H1 (cell line): ENCODE measurements at regions not wholly inside any gene's neighbourhood (a gene's known extent, or its start where the extent isn't known, plus 50 kb on each side); places are given as distances from the start of the nearest gene placed in this dataset.

Experiments
- CTCF ChIA-PET: fragments of 300-600 bp; sonication (Branson Sonifier 250); formaldehyde crosslinking; loops from one replicate; lab custom pipeline; 2021; ENCODE audit not compliant: partially characterized antibody; lab: Charles Lee
- POLR2A ChIA-PET: fragments of 300-600 bp; sonication (Branson Sonifier 250); formaldehyde crosslinking; loops from one replicate; lab custom pipeline; 2021; ENCODE audit warnings: inconsistent platforms; ENCODE audit not compliant: partially characterized antibody; lab: Charles Lee
- DNase-seq, 2 experiments: peaks; one replicate each; pipeline versions ENCODE4 v3.0.0 to v3.0.0-alpha.2; 2010 to 2022; ENCODE audit warnings: low spot score in 2 of 2, low read depth in 1 of 2, mixed read lengths in 1 of 2
- FAIRE-seq: peaks from 2 replicates; lab custom pipeline; 2011; peaks lifted over from hg19 to GRCh38; lab: Jason Lieb, UNC
- H2AFZ ChIP-seq: 2 replicates; pipeline ENCODE4 v1.8.1; 2012; ENCODE audit warnings: low read length, inconsistent platforms
- H2AK5ac ChIP-seq: 2 replicates; pipeline ENCODE4 v1.6.1; 2013; ENCODE audit warnings: low read depth, low read length
- H2BK120ac ChIP-seq: replicated peaks from 2 replicates; pipeline ENCODE3; 2013; ENCODE audit warnings: low read depth, low read length, inconsistent platforms
- H2BK12ac ChIP-seq: 2 replicates; pipeline ENCODE4 v1.6.1; 2013; ENCODE audit warnings: low read depth, low read length
- H2BK15ac ChIP-seq: 2 replicates; pipeline ENCODE4 v1.6.1; 2013; ENCODE audit warnings: low read length
- H2BK20ac ChIP-seq: 2 replicates; pipeline ENCODE4 v1.6.1; 2013; ENCODE audit warnings: low read length
- H2BK5ac ChIP-seq: 2 replicates; pipeline ENCODE4 v1.6.1; 2013; ENCODE audit warnings: low read depth, low read length
- H3K14ac ChIP-seq: 2 replicates; pipeline ENCODE4 v1.6.1; 2013; ENCODE audit warnings: inconsistent platforms; ENCODE audit not compliant: insufficient read length
- H3K18ac ChIP-seq: 2 replicates; pipeline ENCODE4 v1.6.1; 2013; ENCODE audit warnings: low read length; ENCODE audit errors: extremely low read depth
- H3K23ac ChIP-seq: 2 replicates; pipeline ENCODE4 v1.6.1; 2013; ENCODE audit warnings: inconsistent platforms; ENCODE audit not compliant: insufficient read length
- H3K23me2 ChIP-seq: 2 replicates; pipeline ENCODE4 v1.6.1; 2013; ENCODE audit warnings: low read depth, low read length
- H3K27ac ChIP-seq: 2 replicates; pipeline ENCODE4 v1.6.1; 2011; ENCODE audit warnings: low read depth, low read length, inconsistent platforms
- H3K27me3 ChIP-seq, 4 experiments: replicated peaks in 1 of 4; 1 replicate in 1 of 4; 2 replicates in 3 of 4; pipeline versions ENCODE4 v1.6.1 to v1.8.1; 2011 to 2013; ENCODE audit warnings: low read length in 3 of 4, mild to moderate bottlenecking in 3 of 4, inconsistent platforms in 2 of 4, mixed read lengths in 2 of 4, moderate library complexity in 1 of 4; ENCODE audit not compliant: control insufficient read depth in 3 of 4, insufficient read depth in 3 of 4; ENCODE audit errors: extremely low read depth in 1 of 4
- H3K36me3 ChIP-seq, 4 experiments: 2 replicates each; pipeline versions ENCODE4 v1.6.1 to v1.8.1; 2011 to 2013; ENCODE audit warnings: mild to moderate bottlenecking in 4 of 4, low read length in 3 of 4, moderate library complexity in 2 of 4, control low read depth in 1 of 4, inconsistent platforms in 1 of 4; ENCODE audit not compliant: insufficient read depth in 4 of 4, control insufficient read depth in 2 of 4
- H3K4ac ChIP-seq: replicated peaks from 2 replicates; pipeline ENCODE3; 2013; ENCODE audit warnings: low read length, low read depth, mixed read lengths, inconsistent platforms; ENCODE audit not compliant: insufficient read length
- H3K4me1 ChIP-seq, 4 experiments: replicated peaks in 1 of 4; 1 replicate in 1 of 4; 2 replicates in 3 of 4; pipeline versions ENCODE4 v1.6.1 to v1.8.1; 2011 to 2013; ENCODE audit warnings: low read length in 3 of 4, inconsistent platforms in 2 of 4, mixed read lengths in 1 of 4; ENCODE audit not compliant: insufficient read depth in 4 of 4, control insufficient read depth in 3 of 4
- H3K4me2 ChIP-seq, 2 experiments: 2 replicates each; pipeline versions ENCODE4 v1.6.1 to v1.8.1; 2011 to 2013; ENCODE audit warnings: low read depth in 2 of 2, low read length in 2 of 2, control low read depth in 1 of 2, inconsistent platforms in 1 of 2, mild to moderate bottlenecking in 1 of 2; ENCODE audit not compliant: insufficient read depth in 1 of 2
- H3K4me3 ChIP-seq, 4 experiments: fragments of 200-600, 300-600 bp in 1 of 4; sonication (generic), shearing (Covaris generic), sonication (Bioruptor Twin) in 1 of 4; 2 replicates each; pipeline versions ENCODE4 v1.5.1 to v1.8.1; 2011 to 2016; ENCODE audit warnings: low read length in 4 of 4, low read depth in 3 of 4, control low read depth in 2 of 4, inconsistent platforms in 2 of 4, mild to moderate bottlenecking in 2 of 4, mixed read lengths in 1 of 4, moderate library complexity in 1 of 4; ENCODE audit not compliant: insufficient read depth in 2 of 4; ENCODE audit errors: extremely low read depth in 1 of 4
- H3K56ac ChIP-seq: replicated peaks from 2 replicates; pipeline ENCODE3; 2013; ENCODE audit warnings: low read depth, mild to moderate bottlenecking, mixed read lengths, low read length, inconsistent platforms; ENCODE audit not compliant: insufficient read length
- H3K79me1 ChIP-seq: 2 replicates; pipeline ENCODE4 v1.6.1; 2013; ENCODE audit warnings: low read depth, low read length, control low read depth
- H3K79me2 ChIP-seq, 2 experiments: 2 replicates each; pipeline versions ENCODE4 v1.6.1 to v1.8.1; 2012 to 2013; ENCODE audit warnings: low read length in 2 of 2, mild to moderate bottlenecking in 2 of 2, inconsistent platforms in 1 of 2; ENCODE audit not compliant: insufficient read depth in 2 of 2, control insufficient read depth in 1 of 2
- H3K9ac ChIP-seq, 4 experiments: replicated peaks in 1 of 4; 1 replicate in 1 of 4; 2 replicates in 3 of 4; pipeline versions ENCODE4 v1.6.1 to v1.8.1; 2011 to 2013; ENCODE audit warnings: low read depth in 3 of 4, low read length in 3 of 4, control low read depth in 2 of 4, mild to moderate bottlenecking in 2 of 4, moderate library complexity in 2 of 4, inconsistent platforms in 1 of 4; ENCODE audit errors: extremely low read depth in 1 of 4
- H3K9me3 ChIP-seq, 2 experiments: 2 replicates each; pipeline versions ENCODE4 v1.6.1 to v1.8.1; 2012 to 2013; ENCODE audit warnings: mild to moderate bottlenecking in 2 of 2, moderate library complexity in 2 of 2, control low read depth in 1 of 2, inconsistent platforms in 1 of 2, low read depth in 1 of 2, low read length in 1 of 2, mixed read lengths in 1 of 2; ENCODE audit not compliant: insufficient read depth in 2 of 2
- H4K20me1 ChIP-seq, 2 experiments: replicated peaks in 1 of 2; 2 replicates each; pipeline versions ENCODE3 to v1.8.1; 2011 to 2013; ENCODE audit warnings: inconsistent platforms in 2 of 2, low read length in 2 of 2, mild to moderate bottlenecking in 1 of 2; ENCODE audit not compliant: insufficient read depth in 2 of 2, control insufficient read depth in 1 of 2
- H4K5ac ChIP-seq: 2 replicates; pipeline ENCODE4 v1.6.1; 2013; ENCODE audit warnings: low read length, low read depth, mixed read lengths, inconsistent platforms; ENCODE audit not compliant: insufficient read length
- H4K8ac ChIP-seq: 2 replicates; pipeline ENCODE4 v1.8.0; 2013; ENCODE audit warnings: mild to moderate bottlenecking, moderate library complexity, low read length, inconsistent platforms; ENCODE audit not compliant: insufficient read depth; ENCODE audit errors: extremely low read depth
- H4K91ac ChIP-seq: replicated peaks from 2 replicates; pipeline ENCODE3; 2013; ENCODE audit warnings: low read length, mixed read lengths, inconsistent platforms; ENCODE audit not compliant: insufficient read length
- ATF3 ChIP-seq: IDR thresholded peaks from 2 replicates; pipeline ENCODE4 v1.6.1; 2011; ENCODE audit warnings: low read depth, mild to moderate bottlenecking, low read length; ENCODE audit not compliant: insufficient read depth
- BACH1 ChIP-seq: IDR thresholded peaks from 2 replicates; pipeline ENCODE4 v1.6.1; 2012; ENCODE audit warnings: low read length, improper control_type of control experiment
- CEBPB ChIP-seq: IDR thresholded peaks from 2 replicates; pipeline ENCODE4 v1.6.1; 2012; ENCODE audit warnings: low read depth, low read length
- CREB1 ChIP-seq: IDR thresholded peaks from 2 replicates; pipeline ENCODE4 v1.6.1; 2012; ENCODE audit warnings: inconsistent platforms
- CTCF ChIP-seq, 3 experiments: IDR thresholded peaks; 1 replicate in 2 of 3; 2 replicates in 1 of 3; pipeline versions ENCODE4 v1.5.1 to v1.6.1; 2011; ENCODE audit warnings: low read length in 3 of 3, mild to moderate bottlenecking in 3 of 3, inconsistent platforms in 2 of 3, low read depth in 1 of 3, moderate library complexity in 1 of 3; ENCODE audit not compliant: insufficient read depth in 1 of 3; ENCODE audit errors: control extremely low read depth in 1 of 3
- EZH2 ChIP-seq: fragments of 200-600 bp; sonication (generic); IDR thresholded peaks from 2 replicates; pipeline ENCODE4 v1.7.1; 2012; ENCODE audit warnings: low read depth, mild to moderate bottlenecking, moderate library complexity, low read length, inconsistent platforms; ENCODE audit not compliant: severe bottlenecking
- HDAC6 ChIP-seq: IDR thresholded peaks from one replicate; pipeline ENCODE4 v1.7.1; 2012; ENCODE audit warnings: low read depth, mild to moderate bottlenecking, inconsistent platforms, low read length, moderate library complexity
- KDM1A ChIP-seq: fragments of 200-600, 300-600 bp; sonication (generic); IDR thresholded peaks from 2 replicates; pipeline ENCODE4 v1.7.1; 2016; ENCODE audit warnings: mild to moderate bottlenecking, low read length, borderline replicate concordance
- POU5F1 ChIP-seq: IDR thresholded peaks from 2 replicates; pipeline ENCODE4 v1.6.1; 2011; ENCODE audit warnings: low read depth, mild to moderate bottlenecking, low read length, moderate library complexity
- SIRT6 ChIP-seq: IDR thresholded peaks from one replicate; pipeline ENCODE4 v1.7.1; 2012; ENCODE audit warnings: low read length, inconsistent platforms
- SIX5 ChIP-seq: IDR thresholded peaks from 2 replicates; pipeline ENCODE4 v1.6.1; 2011; ENCODE audit warnings: mild to moderate bottlenecking, low read depth, low read length
- TAF1 ChIP-seq: IDR thresholded peaks from 2 replicates; pipeline ENCODE4 v1.6.1; 2011; ENCODE audit warnings: mild to moderate bottlenecking, low read depth, low read length
- TAF7 ChIP-seq: optimal IDR thresholded peaks from 2 replicates; pipeline ENCODE3; 2011; ENCODE audit warnings: low read depth, mild to moderate bottlenecking, inconsistent platforms, low read length, moderate library complexity, borderline replicate concordance
- TEAD4 ChIP-seq: IDR thresholded peaks from 2 replicates; pipeline ENCODE4 v1.6.1; 2012; ENCODE audit warnings: low read depth, low read length, inconsistent platforms, mixed read lengths
- WGBS, 2 experiments: shearing (Covaris generic) in 1 of 2; methylation state at CpG; one replicate each; pipeline versions ENCODE4 v1.1.6 to v1.1.7; 2013 to 2015; ENCODE audit warnings: low lambda C conversion rate in 2 of 2, mixed read lengths in 2 of 2, inconsistent platforms in 1 of 2, low coverage in 1 of 2, missing lambda C conversion rate in 1 of 2; ENCODE audit not compliant: insufficient replicate concordance in 2 of 2, insufficient coverage in 1 of 2, insufficient read length in 1 of 2; ENCODE audit errors: extremely low coverage in 1 of 2, missing lambda C conversion rate in 1 of 2; 5-methylcytosine and 5-hydroxymethylcytosine counted together

GRCh38 chr1:221573756-221574155 is 168.1 kb downstream of the DUSP10 start:
- DNase-seq (no peak), FAIRE-seq (no peak)
- 84% methylated on average over 5 of the region's 5 CpGs; no CpG with 5 or more reads in 1 of the 2 experiments for WGBS, 2 experiments
- Histone ChIP-seq H3K4me3 (no peak overlapping the region), H3K36me3 (no peaks in the 10 kb centered on the region), H3K14ac (no peak overlapping the region), H4K20me1 (no peaks in the 10 kb centered on the region), H2BK12ac (no peak overlapping the region), H3K27me3 (no peaks in the 10 kb centered on the region), H3K79me1 (no peaks in the 10 kb centered on the region), H2BK5ac (no peak overlapping the region), H2BK120ac (no peak overlapping the region), H2BK20ac (no peak overlapping the region), H3K23ac (no peak overlapping the region), H4K91ac (no peak overlapping the region), H4K5ac (no peak overlapping the region), H2AFZ (no peak overlapping the region), H3K18ac (no peak overlapping the region), H3K27ac (no peak overlapping the region), H3K56ac (no peak overlapping the region), H3K79me2 (no peaks in the 10 kb centered on the region), H3K9me3 (no peaks in the 10 kb centered on the region), H2BK15ac (no peak overlapping the region), H4K8ac (no peak overlapping the region), H3K4ac (no peak overlapping the region), H3K4me2 (no peak overlapping the region), H3K4me1 (no peaks in the 10 kb centered on the region), H3K9ac (no peak overlapping the region), H2AK5ac (no peak overlapping the region), H3K23me2 (no peaks in the 10 kb centered on the region)
- ChIA-PET CTCF (no interaction called here), POLR2A (no interaction called here)
- TF ChIP-seq SIRT6 (no peak), BACH1 (no peak), EZH2 (no peak), SIX5 (no peak), TAF7 (no peak), POU5F1 (no peak), CREB1 (no peak), ATF3 (no peak), TEAD4 (no peak), KDM1A (no peak), CEBPB (no peak), HDAC6 (no peak), CTCF (IDR thresholded peaks at IDR 0.05; ENCODE audit: control extremely low read depth in 1 of 3, insufficient read depth in 1 of 3, low read depth in 1 of 3, low read length in 3 of 3) (no peak), TAF1 (no peak)
